ENCODE measurements at regions not wholly inside any gene's neighbourhood (a gene's known extent, or its start where the extent isn't known, plus 50 kb on each side); places are given as distances from the start of the nearest gene placed in this dataset.
A peak's percentile ranks its signal among the peaks of the same experiment; 100 is the strongest.

GRCh38 chr11:27839226-27839913, 139.1 kb upstream of the BDNF start:
- TF ChIP-seq, protein P1, sequence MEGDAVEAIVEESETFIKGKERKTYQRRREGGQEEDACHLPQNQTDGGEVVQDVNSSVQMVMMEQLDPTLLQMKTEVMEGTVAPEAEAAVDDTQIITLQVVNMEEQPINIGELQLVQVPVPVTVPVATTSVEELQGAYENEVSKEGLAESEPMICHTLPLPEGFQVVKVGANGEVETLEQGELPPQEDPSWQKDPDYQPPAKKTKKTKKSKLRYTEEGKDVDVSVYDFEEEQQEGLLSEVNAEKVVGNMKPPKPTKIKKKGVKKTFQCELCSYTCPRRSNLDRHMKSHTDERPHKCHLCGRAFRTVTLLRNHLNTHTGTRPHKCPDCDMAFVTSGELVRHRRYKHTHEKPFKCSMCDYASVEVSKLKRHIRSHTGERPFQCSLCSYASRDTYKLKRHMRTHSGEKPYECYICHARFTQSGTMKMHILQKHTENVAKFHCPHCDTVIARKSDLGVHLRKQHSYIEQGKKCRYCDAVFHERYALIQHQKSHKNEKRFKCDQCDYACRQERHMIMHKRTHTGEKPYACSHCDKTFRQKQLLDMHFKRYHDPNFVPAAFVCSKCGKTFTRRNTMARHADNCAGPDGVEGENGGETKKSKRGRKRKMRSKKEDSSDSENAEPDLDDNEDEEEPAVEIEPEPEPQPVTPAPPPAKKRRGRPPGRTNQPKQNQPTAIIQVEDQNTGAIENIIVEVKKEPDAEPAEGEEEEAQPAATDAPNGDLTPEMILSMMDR (IDR thresholded peaks at IDR 0.05; ENCODE audit: control extremely low read depth in 1 of 3, insufficient read depth in 1 of 3, low read depth in 1 of 3, low read length in 3 of 3), result peak in 1 of 3 experiments; percentile 5; a peak in 1 of 4 replicates
- no peak for TF ChIP-seq TBP (IDR thresholded peaks at IDR 0.05; ENCODE audit: low read depth, low read length)
